Right lobe of liver (tissue), 4 donors: ENCODE measurements at regions not wholly inside any gene's neighbourhood (a gene's known extent, or its start where the extent isn't known, plus 50 kb on each side); places are given as distances from the start of the nearest gene placed in this dataset.
"Not testable (repeated sequence)": the region's sequence is repeated elsewhere in the genome, so short reads cannot be mapped to it uniquely, and the experiment has no call there.

Experiments used
- CTCF ChIP-seq, 4 donors: fragments of 200-600 bp in 3 of 4; fragments of 450-650 bp in 1 of 4; IDR thresholded peaks; one replicate each; pipeline versions ENCODE4 v1.5.1 to v1.8.0; 2016 to 2022; ENCODE audit warnings: antibody characterized with exemption in 4 of 4, mild to moderate bottlenecking in 2 of 4
- POLR2A ChIP-seq: fragments of 450-650 bp; IDR thresholded peaks from one replicate; pipeline ENCODE4 v1.6.1; 2017; ENCODE audit warnings: antibody characterized with exemption, mild to moderate bottlenecking
- donor health status: DM: no; HTN: no; CAD: no.
- donor health status: DM: no; HTN: no; CAD: no.
- donor health status: DM: no; HTN: yes; CAD: no.

GRCh38 chr6:170213637-170214018, 77.2 kb downstream of the DLL1 start:
- TF ChIP-seq POLR2A; CTCF (IDR thresholded peaks at IDR 0.05): not testable (repeated sequence)
